ENCODE measurements at regions not wholly inside any gene's neighbourhood (a gene's known extent, or its start where the extent isn't known, plus 50 kb on each side); places are given as distances from the start of the nearest gene placed in this dataset.

- DNase-seq (ENCODE audit: low spot score), result no peak
Observed at GRCh38 chr4:17174751-17175150, 276.3 kb upstream of the LDB2 start.

GRCh38 chr4:17173300-17173699 is 274.9 kb upstream of the LDB2 start:
- no peak for DNase-seq (ENCODE audit: low spot score)

DNA sequence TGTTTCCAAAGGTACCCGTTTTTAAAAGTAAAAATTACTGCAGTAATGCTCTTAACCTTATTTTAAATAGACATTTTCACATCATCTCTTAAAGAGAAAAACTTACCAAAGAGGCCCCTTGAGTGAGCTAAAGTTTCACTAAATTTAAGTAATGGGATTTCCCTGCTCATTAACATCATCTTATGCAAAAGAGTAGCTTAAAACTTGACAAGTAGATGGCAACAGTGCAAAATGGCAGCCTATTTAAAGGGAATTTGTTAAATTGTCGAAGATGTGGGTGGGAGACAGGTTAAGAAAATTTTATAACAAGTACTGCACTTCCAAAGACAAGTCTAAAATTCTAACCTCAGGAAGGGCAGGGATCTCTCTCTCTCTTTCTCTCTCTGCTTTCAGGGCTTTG is 271.7 kb upstream of the LDB2 start:
- no peak for DNase-seq (ENCODE audit: low spot score)

GRCh38 chr4:17169699-17170098 is 271.3 kb upstream of the LDB2 start:
- no peak for DNase-seq (ENCODE audit: low spot score)

GRCh38 chr4:17168571-17168970 is 270.1 kb upstream of the LDB2 start:
- no peak for DNase-seq (ENCODE audit: low spot score)

- no peak for DNase-seq (ENCODE audit: low spot score)
Observed at GRCh38 chr4:17166954-17167353, 268.5 kb upstream of the LDB2 start.

DNA sequence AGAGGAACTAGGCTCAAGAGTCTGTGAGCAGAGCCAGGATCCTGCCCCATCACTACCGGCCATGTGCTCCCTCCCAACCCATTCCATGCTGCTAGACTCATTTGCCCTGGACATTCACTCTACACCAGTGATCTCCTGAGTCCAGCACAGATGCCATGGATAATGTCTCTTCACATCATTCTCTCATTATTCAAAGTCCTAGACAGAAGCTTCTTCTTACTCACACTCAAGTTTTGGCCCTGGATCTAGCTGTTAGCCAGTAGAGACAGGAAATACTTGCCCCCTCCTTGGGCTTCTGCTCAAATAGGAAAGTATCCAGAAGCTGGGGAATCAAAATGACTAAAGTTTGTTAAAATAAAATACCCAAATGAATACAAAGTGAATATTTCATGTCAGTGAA is 266.8 kb upstream of the LDB2 start:
- no peak for DNase-seq (ENCODE audit: low spot score)

DNA sequence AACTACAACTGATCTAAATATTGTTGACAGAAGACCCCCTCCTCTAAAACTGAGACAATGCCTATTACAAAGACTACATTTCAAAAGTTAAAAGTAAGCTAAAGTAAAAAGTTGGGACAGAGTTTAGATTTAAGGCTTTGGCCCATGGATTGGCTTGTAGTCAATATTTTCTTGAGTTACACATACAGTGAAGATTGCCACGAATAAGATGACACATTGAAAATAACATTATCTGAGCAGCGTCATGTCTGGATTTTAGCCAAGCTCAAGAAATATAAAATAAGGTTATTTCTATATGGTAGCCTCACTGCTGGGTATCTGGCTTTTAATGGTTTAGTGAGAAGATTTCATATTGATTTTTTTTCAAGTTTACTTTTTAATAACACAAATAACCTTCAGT is 266.2 kb upstream of the LDB2 start:
- no peak for DNase-seq (ENCODE audit: low spot score)

DNA sequence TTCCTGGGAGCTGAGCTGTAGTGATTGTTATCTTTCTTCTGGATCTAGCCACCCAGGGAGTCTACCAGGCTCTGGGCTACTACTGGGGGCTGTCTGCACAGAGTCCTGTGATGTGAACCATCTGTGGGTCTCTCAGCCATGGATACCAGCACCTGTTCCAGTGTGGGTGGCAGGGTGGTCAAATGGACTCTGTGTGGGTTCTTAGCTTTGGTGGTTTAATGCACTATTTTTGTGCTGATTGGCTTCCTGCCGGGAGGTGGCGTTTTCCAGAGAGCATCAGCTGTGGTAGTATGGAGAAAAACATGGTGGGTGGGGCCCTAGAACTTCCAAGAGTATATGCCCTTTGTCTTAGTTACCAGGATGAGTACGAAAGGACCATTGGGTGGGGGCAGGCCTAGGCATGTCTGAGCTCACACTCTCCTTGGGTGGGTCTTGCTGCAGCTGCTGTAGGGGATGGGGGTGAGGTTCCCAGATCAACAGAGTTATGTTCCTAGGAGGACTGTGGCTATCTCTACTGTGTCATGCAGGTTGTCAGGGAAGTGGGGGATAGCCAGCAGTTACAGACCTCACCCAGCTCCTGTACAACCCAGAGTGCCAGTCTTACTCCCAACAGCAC is 264.8 kb upstream of the LDB2 start:
- no peak for DNase-seq (ENCODE audit: low spot score)

GRCh38 chr4:17157304-17157703 is 258.9 kb upstream of the LDB2 start:
- DNase-seq (ENCODE audit: low spot score), result no peak

DNA sequence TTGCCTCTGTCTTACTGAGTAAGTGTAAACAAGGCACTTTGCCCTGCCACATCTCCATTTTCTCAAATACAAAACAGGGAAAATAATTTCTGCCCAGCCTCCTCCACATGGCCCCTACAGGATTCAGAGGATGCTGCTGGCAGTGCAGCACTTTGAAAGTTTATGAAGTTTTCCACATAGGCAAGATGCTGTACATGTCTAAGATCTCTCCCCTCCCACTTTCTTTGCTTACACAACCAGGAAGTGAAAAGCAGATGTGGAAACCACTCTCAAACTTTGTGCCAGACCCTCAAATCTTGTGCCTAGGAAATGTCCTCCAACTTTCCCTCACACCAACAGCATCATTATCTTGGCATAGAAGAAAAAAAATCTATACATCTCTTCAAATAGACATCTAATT is 257.0 kb upstream of the LDB2 start:
- no peak for DNase-seq (ENCODE audit: low spot score)

DNA sequence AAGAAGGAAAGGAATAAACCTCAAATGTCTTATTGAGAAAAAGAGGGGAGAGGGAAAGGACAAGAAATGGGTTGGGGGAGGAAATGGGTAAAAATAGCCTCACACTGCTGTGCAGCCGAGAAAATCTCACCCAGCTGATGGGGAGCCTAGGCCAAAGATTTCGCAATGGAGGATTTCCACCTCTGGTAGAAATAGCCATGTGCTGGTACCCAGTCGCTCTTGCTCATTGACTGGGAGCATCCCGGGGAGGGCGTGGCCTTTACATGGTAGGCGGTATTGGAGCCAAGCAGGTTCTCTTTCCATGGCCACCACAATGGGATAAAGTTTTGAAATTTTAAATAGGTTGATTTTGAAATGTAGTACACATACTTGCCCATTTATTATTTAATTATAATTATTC is 255.1 kb upstream of the LDB2 start:
- DNase-seq (ENCODE audit: low spot score), result no peak

DNA sequence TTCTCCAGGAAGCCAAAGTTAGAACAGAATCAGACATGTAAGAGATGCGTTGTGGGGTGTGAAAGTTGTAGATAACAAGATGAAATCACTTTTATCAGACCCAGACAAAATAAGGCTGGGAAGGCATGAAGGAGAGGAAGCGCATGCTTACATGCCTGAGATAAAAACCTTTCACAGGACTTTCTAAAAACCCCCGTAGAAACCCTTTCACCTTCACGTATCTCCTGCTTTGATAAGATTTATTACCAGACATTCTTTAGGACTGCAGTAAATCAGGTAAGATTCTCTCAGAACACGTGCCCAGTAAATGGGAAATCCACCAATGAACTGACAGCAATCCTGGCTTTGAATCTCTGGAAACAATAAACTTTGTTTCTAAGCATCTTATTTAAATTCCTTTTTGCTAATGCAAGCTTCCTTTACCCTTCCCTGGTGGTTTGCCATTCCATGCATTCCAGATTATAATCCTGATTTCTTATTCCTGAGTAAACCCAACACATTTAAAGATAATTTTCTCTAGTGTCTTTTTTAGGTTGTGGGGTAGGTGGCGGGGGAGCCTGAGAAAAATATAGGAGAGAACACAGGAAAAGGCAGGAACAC is 254.6 kb upstream of the LDB2 start:
- no peak for DNase-seq (ENCODE audit: low spot score)

GRCh38 chr4:17142232-17142711 is 243.8 kb upstream of the LDB2 start:
- DNase-seq (ENCODE audit: low spot score), result no peak

DNA sequence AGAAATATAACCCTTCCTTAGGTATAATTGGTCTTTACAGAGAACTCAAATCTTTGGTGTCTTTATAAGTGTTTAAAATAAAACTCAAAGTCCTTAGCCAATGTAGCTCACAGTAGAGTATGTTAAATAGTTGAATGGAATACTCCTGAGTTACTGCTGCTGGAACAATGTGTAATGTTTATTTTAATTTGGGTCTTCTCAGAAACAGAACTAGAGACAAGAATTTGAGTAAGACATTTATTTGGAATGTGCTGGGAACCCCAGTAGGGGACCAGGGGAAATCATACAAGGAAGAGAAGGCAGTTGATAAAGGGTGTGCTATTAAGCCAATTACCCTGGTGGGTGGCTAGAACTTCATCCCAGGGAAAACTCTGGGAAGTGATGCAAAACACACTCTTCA is 240.4 kb upstream of the LDB2 start:
- no peak for DNase-seq (ENCODE audit: low spot score)

DNA sequence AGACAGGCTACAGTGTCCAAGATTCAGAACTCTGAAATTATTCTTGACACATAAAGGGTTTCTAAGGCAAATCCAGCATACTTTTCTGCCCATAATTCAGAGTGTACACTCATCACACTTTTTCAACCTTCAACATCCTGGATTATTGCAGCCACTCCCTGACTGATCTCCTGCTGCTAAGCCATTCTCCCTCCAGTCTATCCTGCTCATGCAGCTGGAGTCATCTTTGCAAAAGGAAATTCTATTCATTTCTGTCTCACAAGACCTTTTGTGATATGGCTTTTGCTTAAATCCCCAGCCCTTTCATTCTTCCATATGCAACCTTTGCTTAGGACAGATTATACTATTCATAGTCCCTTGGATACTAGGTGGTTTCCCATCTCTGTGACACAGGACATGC is 236.1 kb upstream of the LDB2 start:
- no peak for DNase-seq (ENCODE audit: low spot score)

GRCh38 chr4:17134100-17134499 is 235.7 kb upstream of the LDB2 start:
- DNase-seq (ENCODE audit: low spot score), result no peak

GRCh38 chr4:17132226-17132625 is 233.8 kb upstream of the LDB2 start:
- DNase-seq (ENCODE audit: low spot score), result no peak

- no peak for DNase-seq (ENCODE audit: low spot score)
Observed at GRCh38 chr4:17128268-17128667, 229.8 kb upstream of the LDB2 start.

DNA sequence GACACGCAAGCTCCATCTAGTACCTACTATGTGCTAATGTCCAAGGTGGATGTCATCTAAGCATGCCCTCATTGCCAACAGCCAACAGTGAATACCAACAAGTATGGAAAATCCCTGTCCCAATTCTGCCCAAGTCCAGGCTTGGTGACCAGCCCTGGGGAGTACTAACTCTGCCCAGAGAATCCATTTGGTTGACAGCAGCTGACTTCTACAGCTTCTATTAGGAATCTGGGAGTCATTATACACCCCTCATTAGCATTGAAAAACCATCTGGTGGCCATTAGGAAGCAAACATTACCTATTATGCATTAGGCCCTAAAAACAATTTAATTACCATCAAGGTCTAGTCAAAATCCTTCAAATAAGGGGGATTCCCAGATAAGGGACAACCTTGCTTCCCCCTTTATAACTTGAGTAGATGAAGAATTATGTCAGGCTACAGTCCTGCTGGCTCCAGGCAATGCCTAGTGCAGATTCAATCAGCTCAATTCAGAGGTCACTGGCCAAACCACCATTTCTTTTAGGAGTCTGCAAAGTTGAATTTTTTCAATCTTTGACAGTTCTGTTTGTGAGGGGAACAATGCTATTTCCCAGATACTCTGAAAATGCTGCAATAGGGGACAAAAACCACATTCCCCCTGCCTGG is 228.0 kb upstream of the LDB2 start:
- DNase-seq (ENCODE audit: low spot score), result no peak

DNA sequence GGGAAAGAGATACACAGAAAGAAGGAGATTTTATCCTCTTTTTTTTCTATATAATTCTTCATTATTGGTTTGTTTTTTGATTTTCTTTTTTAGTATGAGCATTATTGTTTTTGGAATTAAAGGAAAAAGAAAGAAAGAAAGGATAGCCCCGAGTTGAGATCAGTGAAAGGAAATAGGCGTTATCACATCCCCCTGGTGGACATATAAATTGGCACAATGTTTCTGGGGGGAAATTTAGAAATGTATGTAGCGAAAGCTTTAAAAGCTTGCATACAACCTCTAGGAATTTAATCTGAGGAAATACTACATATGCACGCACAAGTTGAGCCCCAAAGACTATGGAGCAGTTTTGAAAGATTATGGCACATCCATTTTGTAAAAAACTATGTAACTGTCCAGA is 226.3 kb upstream of the LDB2 start:
- no peak for DNase-seq (ENCODE audit: low spot score)

DNA sequence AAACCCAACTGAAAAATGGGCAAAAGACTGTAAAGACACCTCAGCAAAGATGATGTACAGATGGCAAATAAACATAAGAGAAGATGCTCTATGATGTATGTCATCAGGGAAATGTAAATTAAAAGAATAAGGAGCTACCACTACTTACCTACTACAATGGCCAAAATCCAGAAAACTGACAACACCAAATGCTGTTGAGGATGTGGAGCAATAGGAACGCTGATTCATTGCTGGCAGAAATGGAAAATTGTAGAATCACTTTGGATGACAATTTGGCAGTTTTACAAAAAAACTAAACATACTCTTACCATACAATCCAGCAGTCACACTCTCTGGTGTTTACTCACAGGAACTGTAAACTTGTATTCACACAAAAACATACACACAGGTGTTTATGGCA is 222.3 kb upstream of the LDB2 start:
- DNase-seq (ENCODE audit: low spot score), result no peak

DNA sequence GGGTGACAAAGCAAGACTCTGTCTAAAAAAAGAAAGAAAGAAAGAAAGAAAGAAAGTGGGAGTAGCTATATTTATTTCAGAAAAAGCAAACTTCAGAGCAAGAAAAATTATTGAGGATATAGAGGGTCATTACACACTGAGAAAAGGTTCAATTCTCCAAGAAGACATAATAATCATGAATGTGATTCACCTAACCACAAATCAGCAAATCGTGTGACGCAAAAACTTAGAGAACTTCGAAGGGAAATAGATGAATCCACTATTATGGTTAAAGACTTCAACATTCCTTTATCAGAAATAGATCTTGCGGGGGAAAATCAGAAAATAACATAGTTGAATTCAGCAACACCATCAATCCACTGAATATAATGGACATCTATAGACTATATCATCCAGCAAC is 219.3 kb upstream of the LDB2 start:
- no peak for DNase-seq (ENCODE audit: low spot score)
